ENCODE measurements at regions not wholly inside any gene's neighbourhood (a gene's known extent, or its start where the extent isn't known, plus 50 kb on each side); places are given as distances from the start of the nearest gene placed in this dataset.

DNA sequence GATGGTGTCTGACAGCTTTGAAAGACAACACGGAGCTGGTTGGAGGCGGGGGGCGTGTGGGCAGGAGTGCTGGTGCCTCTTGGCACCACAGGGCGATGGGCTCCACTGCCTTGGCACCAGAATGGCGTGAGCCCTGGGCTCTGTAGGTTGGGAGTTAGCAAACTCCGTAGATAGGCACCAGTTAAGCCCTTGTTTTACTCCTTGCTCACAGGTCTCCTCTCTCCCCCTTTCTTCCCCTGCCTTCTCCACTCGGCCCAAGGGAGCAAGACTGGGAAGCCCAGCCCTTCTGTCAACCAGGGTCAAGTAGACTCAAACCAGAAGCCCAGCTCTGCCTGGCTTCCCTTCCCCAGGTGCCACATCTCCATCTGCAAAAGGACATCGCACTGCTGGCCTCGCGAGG is 281.7 kb upstream of the ID2 start:
- TF ChIP-seq, protein P1, sequence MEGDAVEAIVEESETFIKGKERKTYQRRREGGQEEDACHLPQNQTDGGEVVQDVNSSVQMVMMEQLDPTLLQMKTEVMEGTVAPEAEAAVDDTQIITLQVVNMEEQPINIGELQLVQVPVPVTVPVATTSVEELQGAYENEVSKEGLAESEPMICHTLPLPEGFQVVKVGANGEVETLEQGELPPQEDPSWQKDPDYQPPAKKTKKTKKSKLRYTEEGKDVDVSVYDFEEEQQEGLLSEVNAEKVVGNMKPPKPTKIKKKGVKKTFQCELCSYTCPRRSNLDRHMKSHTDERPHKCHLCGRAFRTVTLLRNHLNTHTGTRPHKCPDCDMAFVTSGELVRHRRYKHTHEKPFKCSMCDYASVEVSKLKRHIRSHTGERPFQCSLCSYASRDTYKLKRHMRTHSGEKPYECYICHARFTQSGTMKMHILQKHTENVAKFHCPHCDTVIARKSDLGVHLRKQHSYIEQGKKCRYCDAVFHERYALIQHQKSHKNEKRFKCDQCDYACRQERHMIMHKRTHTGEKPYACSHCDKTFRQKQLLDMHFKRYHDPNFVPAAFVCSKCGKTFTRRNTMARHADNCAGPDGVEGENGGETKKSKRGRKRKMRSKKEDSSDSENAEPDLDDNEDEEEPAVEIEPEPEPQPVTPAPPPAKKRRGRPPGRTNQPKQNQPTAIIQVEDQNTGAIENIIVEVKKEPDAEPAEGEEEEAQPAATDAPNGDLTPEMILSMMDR (IDR thresholded peaks at IDR 0.05) = no peak
- no peak for TF ChIP-seq EZH2phosphoT487 (IDR thresholded peaks at IDR 0.05)
